Ureter (tissue), 1 donor: ENCODE measurements at regions not wholly inside any gene's neighbourhood (a gene's known extent, or its start where the extent isn't known, plus 50 kb on each side); places are given as distances from the start of the nearest gene placed in this dataset.
A peak's percentile ranks its signal among the peaks of the same experiment; 100 is the strongest.

ENCODE experiments used
- DNase-seq: peaks from one replicate; pipeline ENCODE4 v3.0.0-alpha.2; 2020; ENCODE audit warnings: low spot score
- donor health status: DM: yes; HTN: yes; CAD: no.

GRCh38 chr1:227450489-227450888 is 112.9 kb upstream of the ZNF678 start:
- no peak for DNase-seq

- DNase-seq, result no peak
Observed at GRCh38 chr1:227449741-227450441, 113.5 kb upstream of the ZNF678 start.

GRCh38 chr1:227449051-227449450 is 114.3 kb upstream of the ZNF678 start:
- no peak for DNase-seq

GRCh38 chr1:227447531-227447990 is 115.8 kb upstream of the ZNF678 start:
- DNase-seq, result no peak

GRCh38 chr1:227445746-227446145 is 117.6 kb upstream of the ZNF678 start:
- DNase-seq, result no peak

- no peak for DNase-seq
Observed at GRCh38 chr1:227445092-227445674, 118.2 kb upstream of the ZNF678 start.

- no peak for DNase-seq
Observed at GRCh38 chr1:227440182-227440581, 121.9 kb upstream of the CDC42BPA start.

- DNase-seq, result no peak
Observed at GRCh38 chr1:227437495-227438008, 119.3 kb upstream of the CDC42BPA start.

GRCh38 chr1:227434808-227435444 is 116.6 kb upstream of the CDC42BPA start:
- DNase-seq, result no peak

GRCh38 chr1:227433663-227434341 is 115.5 kb upstream of the CDC42BPA start:
- no peak for DNase-seq

- DNase-seq, result no peak
Observed at GRCh38 chr1:227432981-227433380, 114.7 kb upstream of the CDC42BPA start.

GRCh38 chr1:227432181-227432535 is 113.9 kb upstream of the CDC42BPA start:
- DNase-seq, result no peak

GRCh38 chr1:227429447-227430359 is 111.4 kb upstream of the CDC42BPA start:
- no peak for DNase-seq

GRCh38 chr1:227428803-227429202 is 110.5 kb upstream of the CDC42BPA start:
- peak; percentile 62 for DNase-seq

GRCh38 chr1:227427411-227427810 is 109.1 kb upstream of the CDC42BPA start:
- no peak for DNase-seq

GRCh38 chr1:227424953-227425352 is 106.7 kb upstream of the CDC42BPA start:
- DNase-seq, result no peak

- no peak for DNase-seq
Observed at GRCh38 chr1:227424159-227424680, 105.9 kb upstream of the CDC42BPA start.

GRCh38 chr1:227422581-227422980 is 104.3 kb upstream of the CDC42BPA start:
- no peak for DNase-seq

GRCh38 chr1:227420147-227420546 is 101.9 kb upstream of the CDC42BPA start:
- no peak for DNase-seq

GRCh38 chr1:227417756-227418480 is 99.6 kb upstream of the CDC42BPA start:
- no peak for DNase-seq
